ENCODE measurements at regions not wholly inside any gene's neighbourhood (a gene's known extent, or its start where the extent isn't known, plus 50 kb on each side); places are given as distances from the start of the nearest gene placed in this dataset.

DNA sequence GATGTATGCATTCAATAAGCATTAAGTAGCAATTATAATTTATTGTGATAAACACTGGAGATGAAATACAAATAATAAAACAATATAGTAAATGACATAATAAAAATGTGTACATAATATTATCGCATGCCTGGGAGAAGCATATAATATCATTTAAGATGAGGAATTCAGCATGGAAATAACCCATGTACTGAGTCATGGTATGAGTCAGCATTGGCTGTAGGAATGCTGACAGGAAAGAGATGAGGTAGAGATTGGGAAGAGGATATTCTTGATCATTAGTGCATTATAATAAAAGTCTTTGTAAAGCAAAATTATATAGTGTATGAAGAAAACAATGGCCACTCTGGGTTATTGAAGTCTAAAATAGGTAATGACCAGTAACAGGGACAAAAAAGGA is 82.8 kb downstream of the MAGEB10 start:
- ChIA-PET CTCF (no interaction called here), POLR2A (no interaction called here)
- H3K27me3 ChIP-seq (ENCODE audit: control insufficient read depth in 1 of 2, insufficient read depth in 2 of 2, low read length in 2 of 2) = no peaks in the 10 kb centered on the region
- no peaks in the 10 kb centered on the region for H3K36me3 ChIP-seq (ENCODE audit: insufficient read depth, low read length)
- no peaks in the 10 kb centered on the region for H3K4me1 ChIP-seq (ENCODE audit: insufficient read depth, low read length)
- intact Hi-C loops (cut with DNase I, micrococcal nuclease) = no loop called here
- ATAC-seq (ENCODE audit: poor library complexity) (no peak), DNase-seq (no peak)
- H3K27ac ChIP-seq (ENCODE audit: low read depth in 1 of 2, low read length in 2 of 2) = no peak overlapping the region
- H3K4me3 Mint-ChIP-seq = no peak overlapping the region
- no peaks in the 10 kb centered on the region for H3K9me3 ChIP-seq (ENCODE audit: control insufficient read depth in 1 of 2, insufficient read depth in 1 of 2, low read length in 2 of 2)
- no peak overlapping the region for H3K4me3 ChIP-seq (ENCODE audit: low read length)
- TF ChIP-seq, protein P1, sequence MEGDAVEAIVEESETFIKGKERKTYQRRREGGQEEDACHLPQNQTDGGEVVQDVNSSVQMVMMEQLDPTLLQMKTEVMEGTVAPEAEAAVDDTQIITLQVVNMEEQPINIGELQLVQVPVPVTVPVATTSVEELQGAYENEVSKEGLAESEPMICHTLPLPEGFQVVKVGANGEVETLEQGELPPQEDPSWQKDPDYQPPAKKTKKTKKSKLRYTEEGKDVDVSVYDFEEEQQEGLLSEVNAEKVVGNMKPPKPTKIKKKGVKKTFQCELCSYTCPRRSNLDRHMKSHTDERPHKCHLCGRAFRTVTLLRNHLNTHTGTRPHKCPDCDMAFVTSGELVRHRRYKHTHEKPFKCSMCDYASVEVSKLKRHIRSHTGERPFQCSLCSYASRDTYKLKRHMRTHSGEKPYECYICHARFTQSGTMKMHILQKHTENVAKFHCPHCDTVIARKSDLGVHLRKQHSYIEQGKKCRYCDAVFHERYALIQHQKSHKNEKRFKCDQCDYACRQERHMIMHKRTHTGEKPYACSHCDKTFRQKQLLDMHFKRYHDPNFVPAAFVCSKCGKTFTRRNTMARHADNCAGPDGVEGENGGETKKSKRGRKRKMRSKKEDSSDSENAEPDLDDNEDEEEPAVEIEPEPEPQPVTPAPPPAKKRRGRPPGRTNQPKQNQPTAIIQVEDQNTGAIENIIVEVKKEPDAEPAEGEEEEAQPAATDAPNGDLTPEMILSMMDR (IDR thresholded peaks at IDR 0.05) = no peak
- no peaks in the 10 kb centered on the region for H3K27me3 Mint-ChIP-seq
- no peaks in the 10 kb centered on the region for H3K9me3 Mint-ChIP-seq
- no peaks in the 10 kb centered on the region for H3K36me3 Mint-ChIP-seq (ENCODE audit: low read depth)
- no peaks in the 10 kb centered on the region for H3K4me1 Mint-ChIP-seq (ENCODE audit: low read depth)
- no peak overlapping the region for H3K27ac Mint-ChIP-seq

DNA sequence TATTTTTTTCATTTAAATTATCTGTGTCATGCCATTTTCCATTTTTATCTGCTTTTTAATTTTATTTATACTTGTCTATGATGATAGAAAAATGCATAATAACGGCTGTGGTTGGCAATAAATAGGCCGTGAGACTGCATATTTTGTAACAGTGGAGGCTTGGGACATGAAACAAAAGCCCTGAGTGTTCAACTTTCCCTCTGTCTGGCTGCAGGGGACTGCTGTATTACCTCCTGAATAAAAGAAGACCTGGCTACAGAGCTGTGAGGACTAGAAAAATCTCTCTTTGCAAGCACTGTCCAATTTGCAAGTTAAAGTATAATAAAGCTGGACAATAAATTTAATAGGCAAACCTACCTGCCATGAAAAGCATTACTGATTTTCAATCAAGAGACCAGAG is 82.1 kb downstream of the MAGEB10 start:
- intact Hi-C loops (cut with DNase I, micrococcal nuclease) = no loop called here
- CTCF ChIA-PET = no interaction called here
- H3K27me3 Mint-ChIP-seq = no peaks in the 10 kb centered on the region

DNA sequence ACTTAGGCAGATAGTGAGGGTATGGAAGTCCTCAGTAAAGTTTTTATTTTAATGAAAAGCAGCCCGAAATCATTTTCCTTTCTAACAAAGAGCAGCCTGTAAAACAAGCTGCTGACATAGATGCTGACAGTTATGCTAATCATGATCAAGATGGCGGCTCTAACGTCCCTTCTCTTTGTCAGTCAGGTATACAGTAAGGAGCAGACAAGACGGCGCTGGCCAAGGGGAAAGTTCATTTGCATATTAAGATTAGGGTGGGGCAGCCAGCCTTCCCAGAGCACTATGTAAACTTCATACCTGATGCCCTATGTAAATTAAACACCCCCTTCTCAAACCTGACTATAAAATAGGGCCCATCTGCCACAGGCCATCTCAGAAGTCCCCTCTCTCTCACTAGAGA is 76.9 kb downstream of the MAGEB10 start:
- DNase-seq = no peak
- TF ChIP-seq, protein P1 (IDR thresholded peaks at IDR 0.05) = no peak
- Histone ChIP-seq H3K4me1 (ENCODE audit: insufficient read depth, low read length) (no peaks in the 10 kb centered on the region), H3K36me3 (ENCODE audit: insufficient read depth, low read length) (no peaks in the 10 kb centered on the region), H3K27me3 (ENCODE audit: control insufficient read depth in 1 of 2, insufficient read depth in 2 of 2, low read length in 2 of 2) (no peaks in the 10 kb centered on the region), H3K4me3 (ENCODE audit: low read length) (no peak overlapping the region), H3K27ac (ENCODE audit: low read depth in 1 of 2, low read length in 2 of 2) (no peak overlapping the region), H3K9me3 (ENCODE audit: control insufficient read depth in 1 of 2, insufficient read depth in 1 of 2, low read length in 2 of 2) (no peaks in the 10 kb centered on the region)
- no peak for ATAC-seq (ENCODE audit: poor library complexity)
- no peaks in the 10 kb centered on the region for H3K36me3 Mint-ChIP-seq (ENCODE audit: low read depth)
- no peak overlapping the region for H3K27ac Mint-ChIP-seq
- intact Hi-C loops (cut with DNase I, micrococcal nuclease) = no loop called here
- no peaks in the 10 kb centered on the region for H3K4me1 Mint-ChIP-seq (ENCODE audit: low read depth)
- ChIA-PET POLR2A (no interaction called here), CTCF (no interaction called here)
- H3K4me3 Mint-ChIP-seq = no peak overlapping the region
- no peaks in the 10 kb centered on the region for H3K27me3 Mint-ChIP-seq
- H3K9me3 Mint-ChIP-seq = no peaks in the 10 kb centered on the region

More for the DNA sequence above, 82.1 kb downstream of the MAGEB10 start:
- POLR2A ChIA-PET = no interaction called here
- H3K27ac ChIP-seq (ENCODE audit: low read depth in 1 of 2, low read length in 2 of 2) = no peak overlapping the region
- Mint-ChIP-seq H3K27ac (no peak overlapping the region), H3K4me3 (no peak overlapping the region), H3K36me3 (ENCODE audit: low read depth) (no peaks in the 10 kb centered on the region), H3K9me3 (no peaks in the 10 kb centered on the region), H3K4me1 (ENCODE audit: low read depth) (no peaks in the 10 kb centered on the region)
- ATAC-seq (ENCODE audit: poor library complexity) (no peak), DNase-seq (no peak)
- H3K4me1 ChIP-seq (ENCODE audit: insufficient read depth, low read length) = no peaks in the 10 kb centered on the region
- H3K27me3 ChIP-seq (ENCODE audit: control insufficient read depth in 1 of 2, insufficient read depth in 2 of 2, low read length in 2 of 2) = no peaks in the 10 kb centered on the region
- H3K9me3 ChIP-seq (ENCODE audit: control insufficient read depth in 1 of 2, insufficient read depth in 1 of 2, low read length in 2 of 2) = no peaks in the 10 kb centered on the region
- H3K36me3 ChIP-seq (ENCODE audit: insufficient read depth, low read length) = no peaks in the 10 kb centered on the region
- no peak overlapping the region for H3K4me3 ChIP-seq (ENCODE audit: low read length)
- TF ChIP-seq, protein P1 (IDR thresholded peaks at IDR 0.05) = no peak
